Loucy (cell line): ENCODE measurements at regions not wholly inside any gene's neighbourhood (a gene's known extent, or its start where the extent isn't known, plus 50 kb on each side); places are given as distances from the start of the nearest gene placed in this dataset.

Source experiments
- H2AFZ ChIP-seq: fragments of 200-600 bp; sonication (generic); 2 replicates; pipeline ENCODE4 v1.6.0; 2016; ENCODE audit warnings: antibody characterized with exemption, mild to moderate bottlenecking, low read length, moderate library complexity
- H3F3A ChIP-seq: fragments of 200-600 bp; 2 replicates; pipeline ENCODE4 v1.6.0; 2016; ENCODE audit warnings: antibody characterized with exemption, low read depth, mild to moderate bottlenecking
- H3K27me3 ChIP-seq: fragments of 200-600 bp; sonication (generic); 2 replicates; pipeline ENCODE4 v1.6.1; 2014; ENCODE audit warnings: low read length, mild to moderate bottlenecking; ENCODE audit not compliant: insufficient read depth, poor library complexity, severe bottlenecking
- H3K36me3 ChIP-seq: fragments of 200-600 bp; sonication (generic); 2 replicates; pipeline ENCODE4 v1.6.1; 2016; ENCODE audit warnings: low read length; ENCODE audit not compliant: insufficient read depth
- H3K4me1 ChIP-seq: fragments of 200-600 bp; sonication (generic); 2 replicates; pipeline ENCODE4 v1.5.1; 2014; ENCODE audit warnings: low read length, mild to moderate bottlenecking; ENCODE audit not compliant: insufficient read depth, poor library complexity, severe bottlenecking
- H3K4me2 ChIP-seq: fragments of 200-600 bp; sonication (generic); 2 replicates; pipeline ENCODE4 v1.6.0; 2014; ENCODE audit warnings: antibody characterized with exemption, low read length, low read depth, mild to moderate bottlenecking; ENCODE audit not compliant: poor library complexity, severe bottlenecking
- H3K4me3 ChIP-seq: fragments of 200-600 bp; sonication (generic); 2 replicates; pipeline ENCODE4 v1.5.1; 2014; ENCODE audit warnings: low read length, mild to moderate bottlenecking, mixed read lengths; ENCODE audit not compliant: poor library complexity, severe bottlenecking
- H3K79me2 ChIP-seq: fragments of 200-600 bp; sonication (generic); 2 replicates; pipeline ENCODE4 v1.6.1; 2014; ENCODE audit warnings: low read length; ENCODE audit not compliant: insufficient read depth
- H3K9ac ChIP-seq: fragments of 200-600 bp; sonication (generic); 2 replicates; pipeline ENCODE4 v1.6.0; 2014; ENCODE audit warnings: mild to moderate bottlenecking, low read depth, low read length, moderate library complexity; ENCODE audit not compliant: poor library complexity, severe bottlenecking
- H3K9me2 ChIP-seq: fragments of 200-600 bp; sonication (generic); replicated peaks from 2 replicates; pipeline ENCODE4 v1.6.1; 2016; ENCODE audit warnings: low read depth, low read length, mixed read lengths
- H3K9me3 ChIP-seq: fragments of 200-600 bp; sonication (generic); 2 replicates; pipeline ENCODE4 v1.6.1; 2014; ENCODE audit warnings: mild to moderate bottlenecking, antibody characterized with exemption, low read length, low read depth; ENCODE audit not compliant: insufficient read depth
- H4K20me1 ChIP-seq: fragments of 200-600 bp; sonication (generic); 2 replicates; pipeline ENCODE4 v1.6.0; 2014; ENCODE audit warnings: antibody characterized with exemption, low read length, mild to moderate bottlenecking; ENCODE audit not compliant: insufficient read depth, poor library complexity, severe bottlenecking
- CTCF ChIP-seq: fragments of 200-600 bp; sonication (generic); conservative IDR thresholded peaks from 2 replicates; pipeline ENCODE4 v1.5.1; 2014; ENCODE audit warnings: mild to moderate bottlenecking, antibody characterized with exemption, low read length
- EZH2phosphoT487 ChIP-seq: fragments of 200-600 bp; IDR thresholded peaks from 2 replicates; pipeline ENCODE4 v1.6.1; 2018; ENCODE audit warnings: antibody characterized with exemption, mild to moderate bottlenecking, moderate library complexity, borderline replicate concordance

GRCh38 chr3:110343945-110344344 is 727.7 kb upstream of the NECTIN3 start:
- Histone ChIP-seq H3K9me2 (no peaks in the 10 kb centered on the region), H3K4me1 (peaks cover 13% of the 10 kb centered on the region), H3K9ac (no peak overlapping the region), H4K20me1 (no peaks in the 10 kb centered on the region), H3K4me2 (no peak overlapping the region), H3K4me3 (no peak overlapping the region), H3K79me2 (no peaks in the 10 kb centered on the region), H3K9me3 (no peaks in the 10 kb centered on the region), H3K36me3 (no peaks in the 10 kb centered on the region), H3F3A (no peaks in the 10 kb centered on the region), H3K27me3 (no peaks in the 10 kb centered on the region), H2AFZ (peak overlapping the region; percentile 42; the same call in 1 of the 2 replicates)
- no peak for TF ChIP-seq CTCF
- no peak for TF ChIP-seq EZH2phosphoT487

GRCh38 chr3:110344487-110344886 is 727.1 kb upstream of the NECTIN3 start:
- H3K79me2 ChIP-seq, result no peaks in the 10 kb centered on the region
- H3K4me3 ChIP-seq, result no peak overlapping the region
- H3F3A ChIP-seq, result no peaks in the 10 kb centered on the region
- no peaks in the 10 kb centered on the region for H3K27me3 ChIP-seq
- no peaks in the 10 kb centered on the region for H3K9me3 ChIP-seq
- H3K4me1 ChIP-seq, result peaks cover 13% of the 10 kb centered on the region
- H3K4me2 ChIP-seq, result no peak overlapping the region
- no peaks in the 10 kb centered on the region for H3K36me3 ChIP-seq
- H4K20me1 ChIP-seq, result no peaks in the 10 kb centered on the region
- H2AFZ ChIP-seq, result 0 out of 2 replicates have a peak overlapping the region, but pooled peaks have one; percentile 42
- no peak overlapping the region for H3K9ac ChIP-seq
- H3K9me2 ChIP-seq, result no peaks in the 10 kb centered on the region
- TF ChIP-seq CTCF (no peak), EZH2phosphoT487 (no peak)

- Histone ChIP-seq H3K9me2 (no peaks in the 10 kb centered on the region), H3K4me1 (peaks cover 13% of the 10 kb centered on the region), H3K9me3 (no peaks in the 10 kb centered on the region), H3F3A (no peaks in the 10 kb centered on the region), H3K79me2 (no peaks in the 10 kb centered on the region), H3K9ac (no peak overlapping the region), H3K4me2 (no peak overlapping the region), H3K27me3 (no peaks in the 10 kb centered on the region), H2AFZ (no peak overlapping the region), H3K4me3 (no peak overlapping the region), H3K36me3 (no peaks in the 10 kb centered on the region), H4K20me1 (no peaks in the 10 kb centered on the region)
- TF ChIP-seq EZH2phosphoT487, result no peak
- no peak for TF ChIP-seq CTCF
Observed at GRCh38 chr3:110344897-110345767, 726.5 kb upstream of the NECTIN3 start.
